Panc1 (cell line): ENCODE measurements at regions not wholly inside any gene's neighbourhood (a gene's known extent, or its start where the extent isn't known, plus 50 kb on each side); places are given as distances from the start of the nearest gene placed in this dataset.

Source experiments
- CTCF ChIP-seq: fragments of 450-650 bp; IDR thresholded peaks from 2 replicates; pipeline ENCODE4 v1.5.1; 2017; ENCODE audit warnings: mild to moderate bottlenecking
- POLR2AphosphoS5 ChIP-seq: IDR thresholded peaks from 2 replicates; pipeline ENCODE4 v1.6.1; 2012; ENCODE audit warnings: mild to moderate bottlenecking, low read depth, low read length, moderate library complexity

GRCh38 chr3:145209561-145209960, 951.4 kb downstream of the PLOD2 start:
- TF ChIP-seq CTCF (no peak), POLR2AphosphoS5 (no peak)
